ENCODE measurements at regions not wholly inside any gene's neighbourhood (a gene's known extent, or its start where the extent isn't known, plus 50 kb on each side); places are given as distances from the start of the nearest gene placed in this dataset.

DNA sequence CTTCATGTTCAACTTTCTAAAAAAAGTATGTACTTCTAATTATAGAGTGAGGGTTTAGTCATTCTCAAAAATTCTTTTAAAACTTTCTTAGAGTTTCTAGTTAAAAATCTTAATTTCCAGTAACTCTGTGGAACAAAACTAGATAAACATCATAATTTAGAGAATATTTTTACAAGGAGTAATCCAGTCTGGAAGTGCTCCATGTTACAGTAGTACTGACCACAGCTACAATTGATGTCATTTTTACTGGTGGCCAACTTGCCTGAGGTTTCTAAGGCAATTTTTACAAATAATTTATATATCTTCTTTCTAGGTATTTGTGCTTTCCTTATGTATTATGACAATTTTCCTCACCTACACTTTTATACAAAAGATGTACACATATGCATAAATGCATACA, 490.4 kb downstream of the CENPC start:
- no peak overlapping the region for H2AFZ ChIP-seq (ENCODE audit: control insufficient read depth, low read length)
- H3K9me3 ChIP-seq (ENCODE audit: control insufficient read depth, low read depth, low read length) = no peaks in the 10 kb centered on the region
- H3K4me2 ChIP-seq (ENCODE audit: control insufficient read depth, extremely low read depth, insufficient read depth, low read depth, low read length) = no peak overlapping the region
- H4K20me1 ChIP-seq (ENCODE audit: control insufficient read depth, extremely low read depth, insufficient read depth, low read length) = no peaks in the 10 kb centered on the region
- dilution Hi-C loops (cut with MboI; ENCODE audit: extremely low pct_ligation_motif_present, low sequenced_read_pairs) = no loop called here
- peaks cover 9% of the 10 kb centered on the region for H3K4me1 ChIP-seq (ENCODE audit: control insufficient read depth, extremely low read depth, insufficient read depth, low read length)
- no peak overlapping the region for H3K27ac ChIP-seq (ENCODE audit: control insufficient read depth, insufficient read depth, low read length)
- H3K9me1 ChIP-seq (ENCODE audit: control insufficient read depth, extremely low read depth, insufficient read depth, low read length) = no peaks in the 10 kb centered on the region
- DNase-seq (ENCODE audit: low read depth, low spot score) (no peak), FAIRE-seq (no peak)
- no peak overlapping the region for H3K4me3 ChIP-seq (ENCODE audit: control insufficient read depth in 2 of 3, extremely low read depth in 1 of 3, insufficient read depth in 2 of 3, low read depth in 1 of 3, low read length in 3 of 3)
- no peaks in the 10 kb centered on the region for H3K79me2 ChIP-seq (ENCODE audit: control insufficient read depth, insufficient read depth, low read length)
- TF ChIP-seq, protein P1, sequence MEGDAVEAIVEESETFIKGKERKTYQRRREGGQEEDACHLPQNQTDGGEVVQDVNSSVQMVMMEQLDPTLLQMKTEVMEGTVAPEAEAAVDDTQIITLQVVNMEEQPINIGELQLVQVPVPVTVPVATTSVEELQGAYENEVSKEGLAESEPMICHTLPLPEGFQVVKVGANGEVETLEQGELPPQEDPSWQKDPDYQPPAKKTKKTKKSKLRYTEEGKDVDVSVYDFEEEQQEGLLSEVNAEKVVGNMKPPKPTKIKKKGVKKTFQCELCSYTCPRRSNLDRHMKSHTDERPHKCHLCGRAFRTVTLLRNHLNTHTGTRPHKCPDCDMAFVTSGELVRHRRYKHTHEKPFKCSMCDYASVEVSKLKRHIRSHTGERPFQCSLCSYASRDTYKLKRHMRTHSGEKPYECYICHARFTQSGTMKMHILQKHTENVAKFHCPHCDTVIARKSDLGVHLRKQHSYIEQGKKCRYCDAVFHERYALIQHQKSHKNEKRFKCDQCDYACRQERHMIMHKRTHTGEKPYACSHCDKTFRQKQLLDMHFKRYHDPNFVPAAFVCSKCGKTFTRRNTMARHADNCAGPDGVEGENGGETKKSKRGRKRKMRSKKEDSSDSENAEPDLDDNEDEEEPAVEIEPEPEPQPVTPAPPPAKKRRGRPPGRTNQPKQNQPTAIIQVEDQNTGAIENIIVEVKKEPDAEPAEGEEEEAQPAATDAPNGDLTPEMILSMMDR (optimal IDR thresholded peaks at IDR 0.05 in 1 of 3, IDR thresholded peaks at IDR 0.05 in 1 of 3, conservative IDR thresholded peaks at IDR 0.05 in 1 of 3; ENCODE audit: extremely low read depth in 1 of 3, insufficient read depth in 2 of 3, low read length in 3 of 3) = no peak
- no peaks in the 10 kb centered on the region for H3K36me3 ChIP-seq (ENCODE audit: control insufficient read depth in 2 of 2, extremely low read depth in 1 of 2, insufficient read depth in 2 of 2, low read length in 2 of 2)
- H3K27me3 ChIP-seq (ENCODE audit: control insufficient read depth, extremely low read depth, insufficient read depth, low read length) = no peaks in the 10 kb centered on the region
- H3K9ac ChIP-seq (ENCODE audit: control insufficient read depth, extremely low read depth, insufficient read depth, low read length) = no peak overlapping the region

DNA sequence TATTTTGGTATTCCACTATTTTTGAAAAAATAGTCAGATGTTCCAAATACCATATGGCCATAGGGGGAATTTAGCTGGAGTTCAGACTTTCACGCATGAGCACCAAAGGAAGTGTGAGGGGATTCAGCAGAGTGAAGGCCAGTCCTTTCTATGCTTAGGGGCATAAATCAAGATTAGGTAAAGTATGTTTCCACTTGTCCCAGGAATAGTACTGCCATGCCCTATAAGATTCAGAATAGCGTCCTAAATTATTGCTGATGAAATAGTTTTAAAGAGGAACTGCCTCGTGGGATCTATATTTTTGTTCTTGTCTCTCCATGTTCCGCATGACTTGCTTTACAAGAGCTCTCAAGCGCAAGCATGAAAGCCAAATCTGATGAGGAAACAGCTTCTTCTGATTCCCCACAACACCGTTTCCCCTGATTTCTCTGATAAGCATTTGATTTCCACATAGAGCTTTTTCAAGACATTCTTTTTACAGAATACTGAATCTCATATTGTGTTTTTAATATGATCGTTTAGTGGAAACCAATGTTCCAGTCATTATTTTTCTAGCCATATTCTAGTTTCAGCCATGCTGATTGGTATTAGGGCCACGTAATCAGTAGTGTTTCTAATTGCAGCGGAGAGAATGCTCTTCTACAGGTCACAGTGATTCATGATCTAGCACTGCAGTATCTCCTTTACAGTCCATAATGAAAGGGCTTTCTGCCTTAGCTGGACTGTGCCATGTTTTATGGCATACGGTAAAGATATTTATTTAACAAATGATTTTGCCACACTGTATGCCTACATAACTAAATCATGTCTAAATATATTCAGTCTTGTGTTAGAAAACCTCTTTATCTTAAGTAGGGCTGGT, 492.3 kb downstream of the CENPC start:
- H2AFZ ChIP-seq (ENCODE audit: control insufficient read depth, low read length) = no peak overlapping the region
- H3K27me3 ChIP-seq (ENCODE audit: control insufficient read depth, extremely low read depth, insufficient read depth, low read length) = no peaks in the 10 kb centered on the region
- dilution Hi-C loops (cut with MboI; ENCODE audit: extremely low pct_ligation_motif_present, low sequenced_read_pairs) = no loop called here
- H4K20me1 ChIP-seq (ENCODE audit: control insufficient read depth, extremely low read depth, insufficient read depth, low read length) = no peaks in the 10 kb centered on the region
- H3K9me1 ChIP-seq (ENCODE audit: control insufficient read depth, extremely low read depth, insufficient read depth, low read length) = no peaks in the 10 kb centered on the region
- H3K9me3 ChIP-seq (ENCODE audit: control insufficient read depth, low read depth, low read length) = no peaks in the 10 kb centered on the region
- TF ChIP-seq EZH2 (IDR thresholded peaks at IDR 0.05; ENCODE audit: low read length) = no peak
- TF ChIP-seq, protein P1 (optimal IDR thresholded peaks at IDR 0.05 in 1 of 3, IDR thresholded peaks at IDR 0.05 in 1 of 3, conservative IDR thresholded peaks at IDR 0.05 in 1 of 3; ENCODE audit: extremely low read depth in 1 of 3, insufficient read depth in 2 of 3, low read length in 3 of 3) = no peak
- H3K27ac ChIP-seq (ENCODE audit: control insufficient read depth, insufficient read depth, low read length) = no peak overlapping the region
- peaks cover 9% of the 10 kb centered on the region for H3K4me1 ChIP-seq (ENCODE audit: control insufficient read depth, extremely low read depth, insufficient read depth, low read length)
- no peak overlapping the region for H3K4me3 ChIP-seq (ENCODE audit: control insufficient read depth in 2 of 3, extremely low read depth in 1 of 3, insufficient read depth in 2 of 3, low read depth in 1 of 3, low read length in 3 of 3)
- FAIRE-seq (no peak), DNase-seq (ENCODE audit: low read depth, low spot score) (no peak)
- H3K9ac ChIP-seq (ENCODE audit: control insufficient read depth, extremely low read depth, insufficient read depth, low read length) = no peak overlapping the region
- no peaks in the 10 kb centered on the region for H3K36me3 ChIP-seq (ENCODE audit: control insufficient read depth in 2 of 2, extremely low read depth in 1 of 2, insufficient read depth in 2 of 2, low read length in 2 of 2)
- no peak overlapping the region for H3K4me2 ChIP-seq (ENCODE audit: control insufficient read depth, extremely low read depth, insufficient read depth, low read depth, low read length)
- no peaks in the 10 kb centered on the region for H3K79me2 ChIP-seq (ENCODE audit: control insufficient read depth, insufficient read depth, low read length)

Data from keratinocyte (primary cell).